Hepatocyte (in vitro differentiated cells): ENCODE measurements at regions not wholly inside any gene's neighbourhood (a gene's known extent, or its start where the extent isn't known, plus 50 kb on each side); places are given as distances from the start of the nearest gene placed in this dataset.

Source experiments
- DNase-seq: peaks from one replicate; pipeline ENCODE4 v3.0.0-alpha.2; 2016; ENCODE audit warnings: low spot score
- H2AFZ ChIP-seq: fragments of 200-600 bp; sonication (generic); 2 replicates; pipeline ENCODE4 v1.6.0; 2016; ENCODE audit warnings: antibody characterized with exemption, mild to moderate bottlenecking
- H3K27ac ChIP-seq: fragments of 200-600 bp; sonication (generic); 2 replicates; pipeline ENCODE4 v1.5.1; 2016; ENCODE audit warnings: mild to moderate bottlenecking
- H3K27me3 ChIP-seq: fragments of 200-600 bp; sonication (generic); 2 replicates; pipeline ENCODE4 v1.6.1; 2016
- H3K36me3 ChIP-seq: fragments of 200-600 bp; sonication (generic); replicated peaks from 2 replicates; pipeline ENCODE4 v1.5.1; 2016; ENCODE audit warnings: low read depth; ENCODE audit not compliant: insufficient read depth
- H3K4me1 ChIP-seq: fragments of 200-600 bp; sonication (generic); 2 replicates; pipeline ENCODE4 v1.5.1; 2016; ENCODE audit warnings: mild to moderate bottlenecking, moderate library complexity; ENCODE audit not compliant: insufficient read depth
- H3K4me2 ChIP-seq: fragments of 200-600 bp; sonication (generic); 2 replicates; pipeline ENCODE4 v1.6.0; 2016
- H3K4me3 ChIP-seq: fragments of 200-600 bp; sonication (generic); 2 replicates; pipeline ENCODE4 v1.5.1; 2016; ENCODE audit warnings: mild to moderate bottlenecking
- H3K79me2 ChIP-seq: fragments of 200-600 bp; sonication (generic); 2 replicates; pipeline ENCODE4 v1.6.0; 2017; ENCODE audit warnings: mild to moderate bottlenecking
- H3K9me2 ChIP-seq: fragments of 200-600 bp; sonication (generic); replicated peaks from 2 replicates; pipeline ENCODE4 v1.6.0; 2017; ENCODE audit warnings: mild to moderate bottlenecking; ENCODE audit not compliant: insufficient read depth
- H3K9me3 ChIP-seq: fragments of 200-600 bp; sonication (generic); 2 replicates; pipeline ENCODE4 v1.5.1; 2016; ENCODE audit warnings: low read depth, mild to moderate bottlenecking
- H4K20me1 ChIP-seq: fragments of 200-600 bp; sonication (generic); 2 replicates; pipeline ENCODE4 v1.6.0; 2016; ENCODE audit warnings: mild to moderate bottlenecking; ENCODE audit not compliant: insufficient read depth, poor library complexity, severe bottlenecking
- EZH2 ChIP-seq: fragments of 200-600 bp; sonication (generic); IDR thresholded peaks from 2 replicates; pipeline ENCODE4 v1.6.1; 2016; ENCODE audit warnings: antibody characterized with exemption, mild to moderate bottlenecking, borderline replicate concordance
- EZH2phosphoT487 ChIP-seq: fragments of 200-600 bp; sonication (generic); IDR thresholded peaks from one replicate; pipeline ENCODE4 v1.6.1; 2018; ENCODE audit warnings: antibody characterized with exemption, mild to moderate bottlenecking, low read depth, moderate library complexity; ENCODE audit not compliant: unreplicated experiment, severe bottlenecking
- WGBS: methylation state at CpG from one replicate; pipeline ENCODE4 v1.1.6; 2016; ENCODE audit warnings: low lambda C conversion rate; ENCODE audit errors: missing lambda C conversion rate; 5-methylcytosine and 5-hydroxymethylcytosine counted together
- TF ChIP-seq, protein P1 (sequence below): fragments of 200-600 bp; sonication (generic); IDR thresholded peaks from 2 replicates; pipeline ENCODE4 v1.5.1; 2016; ENCODE audit warnings: antibody characterized with exemption, mild to moderate bottlenecking; ENCODE audit not compliant: poor library complexity

DNA sequence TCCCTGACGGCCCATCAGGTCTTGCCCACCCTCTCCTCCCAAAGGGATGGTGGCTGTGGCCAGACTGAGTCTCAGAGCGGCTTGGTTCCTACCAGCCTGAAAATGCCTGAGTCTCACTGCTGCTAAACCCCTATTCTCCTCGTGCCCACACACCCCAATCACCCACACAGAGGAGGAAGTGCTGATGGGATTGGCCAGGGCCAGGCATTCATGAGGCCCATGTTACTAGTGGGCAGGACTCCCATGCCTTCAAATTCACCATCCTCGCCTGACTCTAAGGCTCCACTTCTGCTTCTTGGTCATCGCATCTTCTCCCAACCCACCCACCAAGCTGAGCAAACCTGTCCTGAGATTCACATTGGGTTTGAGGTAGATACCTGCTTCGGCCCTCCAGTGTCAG is 80.1 kb upstream of the CST7 start:
- Histone ChIP-seq H3K4me2 (no peak overlapping the region), H4K20me1 (no peaks in the 10 kb centered on the region), H3K36me3 (no peaks in the 10 kb centered on the region), H3K4me1 (no peaks in the 10 kb centered on the region), H3K4me3 (no peak overlapping the region), H3K27ac (no peak overlapping the region), H3K27me3 (no peaks in the 10 kb centered on the region), H3K9me3 (no peaks in the 10 kb centered on the region), H3K9me2 (no peaks in the 10 kb centered on the region), H3K79me2 (no peaks in the 10 kb centered on the region), H2AFZ (no peak overlapping the region)
- WGBS: 87% methylated on average over 6 of the region's 6 CpGs
- no peak for TF ChIP-seq EZH2phosphoT487
- TF ChIP-seq EZH2: no peak
- TF ChIP-seq, protein P1, sequence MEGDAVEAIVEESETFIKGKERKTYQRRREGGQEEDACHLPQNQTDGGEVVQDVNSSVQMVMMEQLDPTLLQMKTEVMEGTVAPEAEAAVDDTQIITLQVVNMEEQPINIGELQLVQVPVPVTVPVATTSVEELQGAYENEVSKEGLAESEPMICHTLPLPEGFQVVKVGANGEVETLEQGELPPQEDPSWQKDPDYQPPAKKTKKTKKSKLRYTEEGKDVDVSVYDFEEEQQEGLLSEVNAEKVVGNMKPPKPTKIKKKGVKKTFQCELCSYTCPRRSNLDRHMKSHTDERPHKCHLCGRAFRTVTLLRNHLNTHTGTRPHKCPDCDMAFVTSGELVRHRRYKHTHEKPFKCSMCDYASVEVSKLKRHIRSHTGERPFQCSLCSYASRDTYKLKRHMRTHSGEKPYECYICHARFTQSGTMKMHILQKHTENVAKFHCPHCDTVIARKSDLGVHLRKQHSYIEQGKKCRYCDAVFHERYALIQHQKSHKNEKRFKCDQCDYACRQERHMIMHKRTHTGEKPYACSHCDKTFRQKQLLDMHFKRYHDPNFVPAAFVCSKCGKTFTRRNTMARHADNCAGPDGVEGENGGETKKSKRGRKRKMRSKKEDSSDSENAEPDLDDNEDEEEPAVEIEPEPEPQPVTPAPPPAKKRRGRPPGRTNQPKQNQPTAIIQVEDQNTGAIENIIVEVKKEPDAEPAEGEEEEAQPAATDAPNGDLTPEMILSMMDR: no peak
- no peak for DNase-seq

DNA sequence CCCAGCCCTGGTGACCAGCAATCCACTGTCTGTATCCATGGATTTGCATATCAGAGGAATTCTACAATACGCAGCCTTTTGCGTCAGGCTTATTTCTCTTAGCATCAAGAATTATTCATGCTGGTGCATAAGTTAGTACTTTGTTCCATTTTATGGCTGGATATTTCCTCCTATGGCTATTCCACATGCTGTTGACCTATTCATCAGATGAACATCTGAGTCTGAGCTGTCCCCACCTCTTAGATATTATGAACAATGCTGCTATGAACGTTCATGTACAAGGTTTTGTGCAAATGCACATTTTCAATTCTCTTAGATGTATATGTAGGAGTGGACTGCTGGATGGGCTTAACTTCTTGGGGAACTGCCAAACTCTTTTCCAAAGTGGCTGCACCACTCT is 79.0 kb upstream of the CST7 start:
- H2AFZ ChIP-seq: no peak overlapping the region
- no peaks in the 10 kb centered on the region for H3K9me2 ChIP-seq
- H3K9me3 ChIP-seq: no peaks in the 10 kb centered on the region
- no peak overlapping the region for H3K4me3 ChIP-seq
- DNase-seq: no peak
- no peaks in the 10 kb centered on the region for H3K36me3 ChIP-seq
- TF ChIP-seq, protein P1: no peak
- no peak for TF ChIP-seq EZH2
- no peak for TF ChIP-seq EZH2phosphoT487
- no peak overlapping the region for H3K4me2 ChIP-seq
- H3K27me3 ChIP-seq: no peaks in the 10 kb centered on the region
- H3K27ac ChIP-seq: no peak overlapping the region
- no peaks in the 10 kb centered on the region for H4K20me1 ChIP-seq
- 86% methylated on average over 3 of the region's 3 CpGs for WGBS
- no peaks in the 10 kb centered on the region for H3K4me1 ChIP-seq
- H3K79me2 ChIP-seq: no peaks in the 10 kb centered on the region

- Histone ChIP-seq H3K4me2 (no peak overlapping the region), H3K4me3 (no peak overlapping the region), H3K79me2 (no peaks in the 10 kb centered on the region), H4K20me1 (no peaks in the 10 kb centered on the region), H3K4me1 (no peaks in the 10 kb centered on the region), H3K27me3 (no peaks in the 10 kb centered on the region), H3K27ac (no peak overlapping the region), H3K9me3 (no peaks in the 10 kb centered on the region), H3K36me3 (no peaks in the 10 kb centered on the region), H3K9me2 (no peaks in the 10 kb centered on the region), H2AFZ (no peak overlapping the region)
- whole genome bisulfite sequencing: 89% methylated on average over 8 of the region's 8 CpGs
- TF ChIP-seq, protein P1: no peak
- no peak for TF ChIP-seq EZH2
- no peak for DNase-seq
Measured at GRCh38 chr20:24870881-24871280, 78.2 kb upstream of the CST7 start.

- no peaks in the 10 kb centered on the region for H3K36me3 ChIP-seq
- no peaks in the 10 kb centered on the region for H3K9me3 ChIP-seq
- no peaks in the 10 kb centered on the region for H3K79me2 ChIP-seq
- no peaks in the 10 kb centered on the region for H3K9me2 ChIP-seq
- H3K27me3 ChIP-seq: no peaks in the 10 kb centered on the region
- WGBS: 87% methylated on average over 13 of the region's 13 CpGs
- no peak for DNase-seq
- no peaks in the 10 kb centered on the region for H3K4me1 ChIP-seq
- no peak overlapping the region for H2AFZ ChIP-seq
- H3K27ac ChIP-seq: no peak overlapping the region
- no peaks in the 10 kb centered on the region for H4K20me1 ChIP-seq
- H3K4me2 ChIP-seq: no peak overlapping the region
- H3K4me3 ChIP-seq: no peak overlapping the region
- TF ChIP-seq EZH2phosphoT487: no peak
- TF ChIP-seq EZH2: no peak
- TF ChIP-seq, protein P1: no peak
Measured at GRCh38 chr20:24871480-24872213, 77.4 kb upstream of the CST7 start.
